ENCODE measurements at regions not wholly inside any gene's neighbourhood (a gene's known extent, or its start where the extent isn't known, plus 50 kb on each side); places are given as distances from the start of the nearest gene placed in this dataset.

- no peak for ATAC-seq
- no peak for DNase-seq
- 83 to 97% methylated on average over 7 of the region's 7 CpGs for WGBS, 2 donors
- intact Hi-C loops (cut with DNase I) = no loop called here
- Histone ChIP-seq H3K4me3 (no peak overlapping the region), H3K27ac (no peak overlapping the region), H3K36me3 (replicated peaks in 1 of 2; ENCODE audit: insufficient read depth in 1 of 2, low read depth in 2 of 2) (no peaks in the 10 kb centered on the region), H3K4me1 (peaks cover 23% of the 10 kb centered on the region), H3K9me3 (no peaks in the 10 kb centered on the region), H3K27me3 (no peaks in the 10 kb centered on the region)
- TF ChIP-seq POLR2A (IDR thresholded peaks at IDR 0.05) = no peak
- TF ChIP-seq CTCF (IDR thresholded peaks at IDR 0.05) = no peak
Observed at GRCh38 chr10:29923416-29923965, 135.9 kb downstream of the JCAD start.

GRCh38 chr10:29922892-29923291 lies 136.5 kb downstream of the JCAD start:
- ATAC-seq (no peak), DNase-seq (no peak)
- Histone ChIP-seq H3K27ac (no peak overlapping the region), H3K4me3 (no peak overlapping the region), H3K9me3 (no peaks in the 10 kb centered on the region), H3K4me1 (peaks cover 29% of the 10 kb centered on the region), H3K27me3 (no peaks in the 10 kb centered on the region), H3K36me3 (replicated peaks in 1 of 2; ENCODE audit: insufficient read depth in 1 of 2, low read depth in 2 of 2) (no peaks in the 10 kb centered on the region)
- 78 to 89% methylated on average over 4 of the region's 4 CpGs for WGBS, 2 donors
- intact Hi-C loops (cut with DNase I) = no loop called here
- TF ChIP-seq POLR2A (IDR thresholded peaks at IDR 0.05) = no peak
- TF ChIP-seq CTCF (IDR thresholded peaks at IDR 0.05) = no peak

- Histone ChIP-seq H3K4me1 (peaks cover 35% of the 10 kb centered on the region), H3K36me3 (replicated peaks in 1 of 2; ENCODE audit: insufficient read depth in 1 of 2, low read depth in 2 of 2) (no peaks in the 10 kb centered on the region), H3K27me3 (no peaks in the 10 kb centered on the region), H3K27ac (no peak overlapping the region), H3K4me3 (no peak overlapping the region), H3K9me3 (no peaks in the 10 kb centered on the region)
- ATAC-seq (no peak), DNase-seq (no peak)
- TF ChIP-seq CTCF (IDR thresholded peaks at IDR 0.05) = no peak
- no peak for TF ChIP-seq POLR2A (IDR thresholded peaks at IDR 0.05)
- intact Hi-C loops (cut with DNase I) = no loop called here
- 76 to 79% methylated on average over 1 of the region's 1 CpG for WGBS, 2 donors
Observed at GRCh38 chr10:29922226-29922625, 137.2 kb downstream of the JCAD start.

- peak in 1 of 4 donors; percentile 29 for DNase-seq
- no peak for ATAC-seq
- Histone ChIP-seq H3K27me3 (no peaks in the 10 kb centered on the region), H3K36me3 (replicated peaks in 1 of 2; ENCODE audit: insufficient read depth in 1 of 2, low read depth in 2 of 2) (no peaks in the 10 kb centered on the region), H3K27ac (no peak overlapping the region), H3K9me3 (no peaks in the 10 kb centered on the region), H3K4me1 (peaks cover 43% of the 10 kb centered on the region), H3K4me3 (no peak overlapping the region)
- intact Hi-C loops (cut with DNase I) = no loop called here
- TF ChIP-seq CTCF (IDR thresholded peaks at IDR 0.05) (no peak), POLR2A (IDR thresholded peaks at IDR 0.05) (no peak)
- WGBS, 2 donors = 47 to 59% methylated on average over 3 to 7 of the region's 7 CpGs
Observed at GRCh38 chr10:29921071-29921446, 138.3 kb downstream of the JCAD start.

- Histone ChIP-seq H3K36me3 (replicated peaks in 1 of 2; ENCODE audit: insufficient read depth in 1 of 2, low read depth in 2 of 2) (no peaks in the 10 kb centered on the region), H3K27me3 (no peaks in the 10 kb centered on the region), H3K9me3 (no peaks in the 10 kb centered on the region), H3K4me1 (peaks cover 43% of the 10 kb centered on the region), H3K4me3 (no peak overlapping the region), H3K27ac (no peak overlapping the region)
- intact Hi-C loops (cut with DNase I) = no loop called here
- ATAC-seq (no peak), DNase-seq (no peak)
- 80% methylated on average over 9 of the region's 9 CpGs for WGBS, 2 donors
- TF ChIP-seq CTCF (IDR thresholded peaks at IDR 0.05) = no peak
Observed at GRCh38 chr10:29920408-29921070, 138.8 kb downstream of the JCAD start.
